Upper lobe of right lung (tissue), 1 donor: ENCODE measurements at regions not wholly inside any gene's neighbourhood (a gene's known extent, or its start where the extent isn't known, plus 50 kb on each side); places are given as distances from the start of the nearest gene placed in this dataset.
A peak's percentile ranks its signal among the peaks of the same experiment; 100 is the strongest.

Source experiments
- ATAC-seq: fragments of 200-7000 bp; cut with Tn5 transposase; one replicate; pipeline ENCODE4 v1.9.1; 2020; ENCODE audit warnings: mild to moderate bottlenecking, moderate library complexity
- DNase-seq: peaks from one replicate; pipeline ENCODE4 v3.0.0-alpha.2; 2020
- H3K27ac ChIP-seq: fragments of 200-600 bp; one replicate; pipeline ENCODE4 v1.8.0; 2022
- H3K27me3 ChIP-seq: fragments of 200-600 bp; one replicate; pipeline ENCODE4 v1.8.0; 2022; ENCODE audit warnings: mild to moderate bottlenecking
- H3K36me3 ChIP-seq: fragments of 200-600 bp; one replicate; pipeline ENCODE4 v1.8.0; 2022
- H3K4me1 ChIP-seq: fragments of 200-600 bp; one replicate; pipeline ENCODE4 v1.8.0; 2022
- H3K4me3 ChIP-seq: fragments of 200-600 bp; one replicate; pipeline ENCODE4 v1.8.0; 2022; ENCODE audit warnings: mild to moderate bottlenecking
- H3K9me3 ChIP-seq: fragments of 200-600 bp; one replicate; pipeline ENCODE4 v1.8.0; 2022
- CTCF ChIP-seq: fragments of 200-600 bp; IDR thresholded peaks from one replicate; pipeline ENCODE4 v1.8.0; 2022; ENCODE audit warnings: antibody characterized with exemption
- intact Hi-C: fragments of 100-400 bp; cut with DNase I; formaldehyde crosslinking; loops from one replicate; pipeline ENCODE4 v1.11.0; 2022
- donor health status: DM: no; HTN: yes; CAD: no; lungs with severe emphysema.

GRCh38 chr7:54814401-54814800, 55.4 kb upstream of the SEC61G start:
- ATAC-seq (peak; percentile 76), DNase-seq (no peak)
- peaks cover 25% of the 10 kb centered on the region for H3K4me1 ChIP-seq
- no peak overlapping the region for H3K27ac ChIP-seq
- H3K36me3 ChIP-seq, result no peaks in the 10 kb centered on the region
- H3K9me3 ChIP-seq, result no peaks in the 10 kb centered on the region
- H3K27me3 ChIP-seq, result no peaks in the 10 kb centered on the region
- intact Hi-C loops, result no loop called here
- H3K4me3 ChIP-seq, result no peak overlapping the region
- no peak for TF ChIP-seq CTCF

- ATAC-seq (no peak), DNase-seq (no peak)
- H3K27me3 ChIP-seq, result no peaks in the 10 kb centered on the region
- peaks cover 20% of the 10 kb centered on the region for H3K4me1 ChIP-seq
- H3K9me3 ChIP-seq, result no peaks in the 10 kb centered on the region
- intact Hi-C loops, result no loop called here
- no peak overlapping the region for H3K4me3 ChIP-seq
- no peaks in the 10 kb centered on the region for H3K36me3 ChIP-seq
- no peak overlapping the region for H3K27ac ChIP-seq
- TF ChIP-seq CTCF, result no peak
Measured at GRCh38 chr7:54817152-54817551, 58.1 kb upstream of the SEC61G start.

GRCh38 chr7:54823776-54824175, 64.8 kb upstream of the SEC61G start:
- DNase-seq (no peak), ATAC-seq (peak; percentile 97)
- Histone ChIP-seq H3K27ac (peak overlapping the region; percentile 33), H3K27me3 (no peaks in the 10 kb centered on the region), H3K4me1 (no peaks in the 10 kb centered on the region), H3K9me3 (no peaks in the 10 kb centered on the region), H3K4me3 (no peak overlapping the region), H3K36me3 (no peaks in the 10 kb centered on the region)
- intact Hi-C loops, result no loop called here
- TF ChIP-seq CTCF, result no peak

- no peaks in the 10 kb centered on the region for H3K36me3 ChIP-seq
- H3K27me3 ChIP-seq, result no peaks in the 10 kb centered on the region
- TF ChIP-seq CTCF, result no peak
- no peak overlapping the region for H3K27ac ChIP-seq
- no peak for ATAC-seq
- H3K4me1 ChIP-seq, result no peaks in the 10 kb centered on the region
- DNase-seq, result no peak
- H3K4me3 ChIP-seq, result no peak overlapping the region
- no peaks in the 10 kb centered on the region for H3K9me3 ChIP-seq
- intact Hi-C loops, result no loop called here
Measured at GRCh38 chr7:54824655-54825054, 65.6 kb upstream of the SEC61G start.

- no peak for DNase-seq
- Histone ChIP-seq H3K4me1 (no peaks in the 10 kb centered on the region), H3K27ac (no peak overlapping the region), H3K4me3 (no peak overlapping the region), H3K36me3 (no peaks in the 10 kb centered on the region), H3K27me3 (no peaks in the 10 kb centered on the region), H3K9me3 (no peaks in the 10 kb centered on the region)
- ATAC-seq, result no peak
- no peak for TF ChIP-seq CTCF
- intact Hi-C loops, result no loop called here
Measured at GRCh38 chr7:54825368-54825767, 66.4 kb upstream of the SEC61G start.

- no peaks in the 10 kb centered on the region for H3K36me3 ChIP-seq
- ATAC-seq, result peak; percentile 28
- H3K27me3 ChIP-seq, result no peaks in the 10 kb centered on the region
- no peak for DNase-seq
- no peak overlapping the region for H3K4me3 ChIP-seq
- H3K4me1 ChIP-seq, result no peaks in the 10 kb centered on the region
- no peak overlapping the region for H3K27ac ChIP-seq
- intact Hi-C loops, result no loop called here
- TF ChIP-seq CTCF, result no peak
- H3K9me3 ChIP-seq, result no peaks in the 10 kb centered on the region
Measured at GRCh38 chr7:54827734-54828133, 68.7 kb upstream of the SEC61G start.
